HG03175 (cell line): ENCODE measurements at regions not wholly inside any gene's neighbourhood (a gene's known extent, or its start where the extent isn't known, plus 50 kb on each side); places are given as distances from the start of the nearest gene placed in this dataset.

Experiments used
- ATAC-seq: cut with Tn5 transposase; IDR thresholded peaks from one replicate; pipeline ENCODE4 v1.9.1; 2021; ENCODE audit warnings: mild to moderate bottlenecking, moderate library complexity; ENCODE audit not compliant: unreplicated experiment

DNA sequence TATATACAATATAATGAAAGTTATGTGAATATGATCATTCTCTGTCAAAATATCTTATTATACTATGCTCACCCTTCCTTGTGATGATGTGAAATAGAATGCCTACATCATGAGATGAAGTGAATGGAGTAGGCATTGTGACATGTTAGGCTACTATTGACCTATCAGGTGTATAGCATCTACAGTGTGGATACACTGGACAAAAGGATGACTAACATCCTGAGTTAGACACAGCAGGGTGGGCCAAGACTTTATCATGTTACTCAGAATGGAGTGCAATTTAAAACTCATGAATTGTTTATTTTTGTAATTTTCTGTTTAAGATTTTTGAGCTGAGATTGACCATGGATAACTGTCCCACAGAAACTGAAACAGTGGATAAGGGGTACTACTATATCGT is 53.4 kb upstream of the NAV3 start:
- no peak for ATAC-seq

DNA sequence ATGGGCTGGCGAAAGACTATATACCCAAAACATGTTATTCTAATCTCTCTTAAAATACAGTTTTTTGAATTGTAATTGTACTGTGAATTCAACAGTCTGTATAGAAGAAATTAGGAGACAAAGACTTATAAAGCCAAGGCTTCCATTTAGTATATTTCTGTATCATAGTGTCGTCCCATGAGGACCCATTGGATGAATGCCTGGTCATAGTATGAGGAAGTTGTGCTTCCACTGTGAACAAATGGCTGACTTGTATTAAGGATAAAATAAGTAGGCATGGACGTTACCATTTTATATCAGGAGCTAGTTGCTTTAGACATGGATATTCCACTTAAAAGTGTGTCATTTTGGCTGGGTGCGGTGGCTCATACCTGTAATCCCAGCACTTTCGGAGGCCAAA is 55.9 kb upstream of the NAV3 start:
- ATAC-seq = no peak

DNA sequence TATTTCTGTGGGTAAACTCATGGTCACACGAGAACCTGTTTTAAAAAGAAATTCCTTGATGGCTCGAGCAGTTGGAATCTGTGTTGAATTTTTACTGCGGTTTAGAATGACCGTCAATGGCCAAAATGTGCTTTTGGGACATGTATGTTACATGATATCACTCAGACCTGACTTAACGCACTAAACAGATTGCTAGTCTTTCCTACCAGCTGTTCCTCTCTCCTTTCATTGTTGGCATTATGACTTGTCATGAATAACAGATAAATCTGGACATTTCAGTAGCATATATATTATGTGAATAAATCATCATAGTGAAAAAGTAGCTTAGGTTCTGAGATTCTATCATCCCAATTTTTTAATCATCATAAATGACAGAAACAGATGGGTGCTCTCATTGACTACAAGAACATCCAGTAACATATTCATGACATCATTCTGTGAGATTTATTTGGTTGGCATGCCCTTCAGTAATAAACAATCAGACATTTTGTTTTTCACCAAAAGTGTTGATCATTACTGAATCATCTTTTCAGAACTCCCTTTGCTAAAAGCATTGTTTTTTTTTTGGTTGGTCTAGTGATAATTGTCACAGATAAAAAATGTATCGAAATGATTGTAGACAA is 57.9 kb upstream of the NAV3 start:
- ATAC-seq = no peak

DNA sequence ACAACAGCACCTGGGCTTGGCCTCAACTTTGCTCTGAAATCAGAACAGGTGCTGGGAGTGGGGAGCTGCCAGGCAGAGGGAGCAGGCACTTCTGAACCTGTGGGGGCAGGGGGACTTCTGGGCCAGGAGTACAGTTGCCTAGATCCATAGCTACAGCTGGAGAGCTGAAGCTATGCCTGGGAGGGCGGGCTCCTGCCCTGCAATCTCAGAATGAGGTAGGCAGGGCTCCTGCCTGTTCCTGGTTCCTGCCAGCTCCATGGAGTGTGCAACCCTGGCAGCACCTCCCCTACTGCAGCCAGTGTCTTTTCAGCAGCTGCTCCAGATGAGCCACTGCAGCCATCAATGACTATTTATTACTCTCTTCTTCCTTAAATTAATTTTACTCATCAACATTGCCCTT is 62.1 kb upstream of the NAV3 start:
- ATAC-seq = no peak

DNA sequence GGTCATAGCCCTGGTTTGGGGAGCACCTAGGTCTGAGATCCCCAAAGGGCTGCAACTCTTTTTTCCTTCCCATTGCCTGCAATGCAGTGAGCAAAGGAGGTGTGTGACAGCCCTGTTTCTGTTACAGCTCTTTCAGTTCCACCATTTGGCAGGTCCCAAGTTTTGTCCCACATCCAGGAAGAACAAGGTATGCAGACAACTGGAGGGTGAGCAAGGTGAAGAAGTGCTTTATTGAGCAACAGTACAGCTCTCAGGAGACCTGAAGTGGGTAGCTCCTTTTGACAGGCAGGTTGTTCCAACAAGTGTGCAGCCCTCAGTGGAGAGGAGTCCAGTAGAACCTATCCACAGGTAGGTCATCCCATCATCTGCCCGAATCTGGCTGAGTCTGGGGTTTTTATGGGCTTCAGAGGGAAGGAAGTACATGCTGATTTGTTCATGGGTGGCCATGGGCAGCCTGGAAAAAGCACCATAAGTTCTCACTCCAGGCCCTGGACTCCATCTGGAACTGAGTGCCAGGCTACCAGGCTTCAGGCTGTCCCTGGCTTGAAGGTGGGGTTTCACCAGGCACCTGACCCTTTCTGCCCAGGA is 62.8 kb upstream of the NAV3 start:
- no peak for ATAC-seq

DNA sequence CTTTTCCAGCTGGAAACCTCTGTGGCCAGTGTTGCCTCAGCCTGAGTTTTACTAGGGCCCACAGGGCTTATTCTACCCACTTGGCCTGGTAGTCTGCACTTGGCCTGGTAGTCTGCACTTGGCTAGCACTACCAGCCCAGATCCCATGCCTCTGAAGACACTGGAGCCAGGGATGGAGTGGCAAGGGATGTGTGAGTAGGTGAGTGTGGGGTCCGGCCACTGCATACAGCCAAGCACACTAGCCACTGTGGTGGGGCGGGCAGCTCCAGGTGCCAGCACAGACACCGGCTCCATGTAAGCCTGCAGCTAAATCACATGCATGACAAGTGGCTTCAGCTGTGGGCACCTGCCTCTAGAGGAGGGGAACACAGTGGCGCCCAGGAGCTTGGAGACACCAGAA is 63.4 kb upstream of the NAV3 start:
- ATAC-seq = no peak

DNA sequence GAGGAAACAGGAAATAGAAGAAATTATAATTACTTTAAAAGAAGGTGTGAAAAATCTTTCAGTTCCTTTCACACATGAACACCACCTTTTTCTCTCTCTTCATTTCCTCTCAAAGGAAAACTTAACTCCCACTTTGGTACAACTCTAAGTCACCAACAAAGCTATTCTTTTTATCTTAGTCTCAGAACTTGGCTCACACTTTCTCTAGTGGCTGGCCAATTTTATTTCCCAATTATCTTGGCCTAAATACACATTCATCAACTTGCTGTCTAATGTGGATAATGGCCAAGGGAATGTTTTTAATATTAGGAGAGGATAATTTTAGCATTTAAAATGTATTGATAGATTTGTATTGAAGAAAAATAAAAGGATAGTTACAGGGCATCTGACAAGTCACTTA is 64.5 kb upstream of the NAV3 start:
- ATAC-seq = no peak

DNA sequence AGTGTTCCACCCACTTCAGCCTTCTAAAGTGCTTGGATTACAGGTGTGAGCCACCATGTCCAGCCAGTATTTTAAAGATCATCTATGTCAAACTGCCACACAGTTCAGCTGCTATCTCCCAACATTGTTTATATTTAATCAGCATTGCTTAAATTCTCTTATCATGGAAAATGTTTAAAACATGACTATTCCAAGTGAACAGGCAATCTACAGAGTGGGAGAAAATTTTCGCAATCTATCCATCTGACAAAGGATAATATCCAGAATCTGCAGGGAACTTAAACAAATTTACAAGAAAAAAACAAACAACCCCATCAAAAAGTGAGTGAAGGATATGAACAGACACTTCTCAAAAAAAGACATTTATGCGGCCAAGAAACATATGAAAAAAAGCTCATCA is 69.4 kb upstream of the NAV3 start:
- ATAC-seq = no peak

DNA sequence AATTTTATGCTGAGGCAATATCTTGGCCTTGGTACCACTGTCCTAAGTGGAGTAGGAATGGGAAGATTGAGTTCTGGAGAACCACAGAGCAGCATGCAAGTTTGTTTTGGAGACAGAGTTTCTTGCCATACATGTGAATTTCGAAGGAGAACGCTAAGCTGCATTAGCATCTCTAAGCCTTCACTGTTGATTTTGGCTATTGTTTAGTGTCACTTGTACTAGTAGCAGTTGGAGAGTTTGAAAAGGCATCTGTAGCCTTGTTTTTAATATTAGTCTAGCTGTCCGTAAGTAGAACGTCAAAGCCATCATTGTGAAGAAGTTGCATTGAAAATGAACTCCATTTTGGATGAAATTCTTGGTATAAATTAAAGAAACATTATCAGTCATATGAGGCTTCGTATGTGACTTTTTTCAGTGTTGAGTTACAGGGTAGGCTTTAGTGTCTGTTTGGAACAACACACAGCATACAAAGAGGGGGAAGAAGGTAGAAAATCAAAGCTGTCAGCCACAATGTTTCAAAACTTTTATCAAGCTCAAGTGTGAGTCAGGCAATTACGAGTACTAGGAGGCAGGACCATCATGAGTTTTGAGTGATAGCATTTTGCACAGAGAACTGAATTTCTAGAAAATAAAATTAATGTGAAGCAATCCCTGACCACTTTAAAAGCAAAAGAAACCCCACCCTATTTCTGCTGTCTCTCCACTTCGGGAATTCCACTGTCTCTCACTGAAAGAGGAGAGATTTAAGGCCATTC is 70.2 kb upstream of the NAV3 start:
- no peak for ATAC-seq

DNA sequence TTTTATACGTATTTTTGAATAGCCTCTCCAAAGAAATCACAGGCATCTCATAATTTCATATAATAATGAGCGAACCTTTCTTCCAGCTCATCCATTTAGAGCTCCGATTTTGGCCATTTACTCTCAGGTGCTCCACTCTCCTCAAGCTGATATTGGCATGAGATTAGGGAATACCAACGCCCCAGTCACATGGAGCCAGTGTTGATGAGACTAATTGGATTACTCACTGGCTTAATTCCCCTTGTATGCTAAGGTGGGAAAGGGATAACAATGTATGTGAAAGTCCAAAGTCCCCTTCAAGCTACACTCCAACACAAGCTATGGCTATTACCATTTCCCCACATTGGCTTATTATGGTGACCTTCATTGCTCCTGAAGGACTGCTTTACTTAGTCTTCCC is 76.6 kb upstream of the NAV3 start:
- ATAC-seq = no peak

DNA sequence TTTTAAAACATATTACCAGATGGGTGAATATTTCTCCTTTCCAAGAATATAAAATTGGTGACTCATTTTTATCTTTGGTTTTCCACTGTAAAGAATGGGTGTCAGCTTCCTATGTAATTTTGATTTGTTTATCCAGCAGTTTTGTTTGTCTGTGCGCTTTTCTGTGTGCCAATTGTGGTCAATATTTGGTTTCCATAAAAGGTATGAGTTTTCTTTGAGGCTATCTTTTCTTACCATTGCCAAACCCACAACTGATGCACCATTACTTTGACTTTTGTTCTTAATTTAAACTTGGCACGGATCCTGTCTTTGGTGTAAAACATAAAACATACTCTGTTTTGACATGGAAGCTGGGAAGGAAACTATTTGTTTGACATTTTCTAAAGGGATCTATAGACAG is 78.8 kb upstream of the NAV3 start:
- no peak for ATAC-seq

DNA sequence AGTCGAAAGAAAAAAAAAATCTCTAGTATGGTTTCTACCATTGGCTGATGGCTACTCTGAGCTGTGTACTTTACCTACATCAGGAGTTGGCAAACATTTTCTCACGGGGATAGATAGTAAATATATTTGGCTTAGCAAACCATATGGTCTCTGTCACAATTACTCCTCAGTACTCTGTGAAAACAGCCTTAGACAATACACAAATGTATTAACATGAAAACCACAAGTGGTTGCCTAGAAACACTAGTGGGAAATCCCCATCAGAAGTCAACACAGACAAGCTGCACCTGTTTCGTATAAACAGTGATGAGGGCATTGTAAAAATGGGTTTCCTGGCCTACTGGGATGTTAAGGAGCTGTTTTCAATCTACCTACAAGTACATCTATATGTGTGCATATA is 84.6 kb upstream of the NAV3 start:
- ATAC-seq = peak; percentile 99

DNA sequence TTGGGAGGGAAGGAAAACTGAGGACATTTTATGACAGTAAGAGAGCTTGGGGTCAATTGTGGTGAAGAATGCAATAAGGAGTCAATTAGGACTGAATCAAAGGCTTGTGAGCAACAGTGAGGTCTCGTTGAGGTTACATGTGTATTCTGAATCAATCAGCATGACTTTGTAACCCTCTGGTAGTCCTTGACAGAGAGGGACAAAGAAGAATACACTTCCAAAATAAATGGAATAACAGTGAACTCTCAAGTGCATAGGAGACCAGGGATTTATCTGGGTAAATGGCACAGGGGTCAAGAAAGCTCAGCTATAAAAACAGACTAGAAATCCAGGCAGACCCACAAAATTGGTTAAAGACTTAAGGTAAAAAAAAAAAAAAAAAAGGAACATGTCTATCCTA is 85.1 kb upstream of the NAV3 start:
- ATAC-seq = no peak

DNA sequence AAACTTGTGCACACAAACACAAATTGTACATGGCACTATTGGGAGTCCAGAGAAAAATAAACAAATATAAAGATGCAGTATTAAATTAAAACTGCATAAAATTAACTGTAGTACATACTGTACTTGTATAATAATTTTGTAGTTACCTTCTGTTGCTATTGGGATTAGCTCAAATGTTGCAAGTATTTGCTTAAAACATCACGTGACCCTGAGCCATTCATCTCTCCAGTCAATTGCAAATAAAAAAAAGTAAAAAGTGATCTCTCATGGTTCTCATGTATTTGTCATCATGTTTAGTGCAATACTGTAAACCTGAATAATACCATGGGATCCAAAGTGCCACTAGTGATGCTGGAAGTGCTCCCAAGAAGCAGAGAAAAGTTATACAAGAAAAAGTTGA is 88.1 kb upstream of the NAV3 start:
- ATAC-seq = no peak

DNA sequence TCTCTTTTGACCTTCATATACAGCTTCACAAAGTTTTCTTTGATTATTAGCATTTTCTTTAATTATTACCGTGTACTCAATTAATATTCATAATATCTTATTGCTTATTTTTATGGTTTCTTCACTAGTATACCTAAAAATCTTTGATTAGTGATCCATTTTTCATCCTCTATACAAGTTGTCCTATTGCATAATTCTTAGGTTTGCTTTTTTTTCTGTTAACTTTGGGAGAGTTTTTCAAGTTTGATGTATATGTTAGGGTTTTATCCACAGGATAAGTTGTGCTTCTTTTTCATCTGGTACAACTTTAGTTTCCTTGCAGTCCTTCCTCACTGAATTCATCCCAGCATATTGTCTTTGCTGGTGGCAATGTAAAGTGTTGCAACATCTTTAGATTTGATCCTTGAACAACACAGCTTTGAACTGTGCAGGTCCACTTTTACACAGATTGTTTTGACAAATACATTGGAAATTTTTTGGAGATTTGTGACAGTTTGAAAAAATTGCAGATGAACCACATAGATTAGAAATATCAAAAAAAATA is 88.6 kb upstream of the NAV3 start:
- no peak for ATAC-seq

DNA sequence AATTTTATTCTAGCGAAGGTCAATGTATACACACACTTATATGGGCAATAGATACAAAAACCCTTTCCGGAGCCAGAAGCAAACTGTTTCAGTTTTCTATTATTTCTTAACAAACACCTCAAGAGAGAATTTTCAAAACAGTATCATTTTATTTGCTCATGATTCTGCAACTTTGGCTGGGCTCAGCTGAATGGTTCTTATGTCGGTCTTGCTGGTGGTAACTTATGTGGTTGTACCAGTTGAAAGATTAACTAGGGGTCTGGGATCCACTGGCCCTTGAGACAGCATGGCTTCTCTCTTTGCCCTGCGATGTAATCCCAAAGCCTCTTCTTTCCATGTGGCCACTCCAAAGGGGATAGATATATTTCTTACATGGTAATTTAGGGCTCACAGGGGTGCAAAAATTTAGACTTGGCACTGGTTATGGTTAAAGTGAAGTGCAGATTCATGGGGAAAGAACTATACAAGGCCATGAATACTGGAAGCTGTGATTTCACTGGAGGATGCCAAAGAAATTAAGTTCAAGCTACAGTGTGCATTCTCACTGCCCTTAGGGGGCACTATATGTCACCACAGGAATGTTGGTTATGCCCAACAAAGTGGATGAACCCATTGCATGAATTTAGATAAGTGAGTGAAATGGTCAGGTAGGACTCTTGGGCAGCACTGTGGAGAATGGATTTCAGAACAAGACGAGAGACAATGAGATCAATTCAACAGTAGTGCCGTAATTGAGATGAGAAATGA is 94.3 kb upstream of the NAV3 start:
- no peak for ATAC-seq

DNA sequence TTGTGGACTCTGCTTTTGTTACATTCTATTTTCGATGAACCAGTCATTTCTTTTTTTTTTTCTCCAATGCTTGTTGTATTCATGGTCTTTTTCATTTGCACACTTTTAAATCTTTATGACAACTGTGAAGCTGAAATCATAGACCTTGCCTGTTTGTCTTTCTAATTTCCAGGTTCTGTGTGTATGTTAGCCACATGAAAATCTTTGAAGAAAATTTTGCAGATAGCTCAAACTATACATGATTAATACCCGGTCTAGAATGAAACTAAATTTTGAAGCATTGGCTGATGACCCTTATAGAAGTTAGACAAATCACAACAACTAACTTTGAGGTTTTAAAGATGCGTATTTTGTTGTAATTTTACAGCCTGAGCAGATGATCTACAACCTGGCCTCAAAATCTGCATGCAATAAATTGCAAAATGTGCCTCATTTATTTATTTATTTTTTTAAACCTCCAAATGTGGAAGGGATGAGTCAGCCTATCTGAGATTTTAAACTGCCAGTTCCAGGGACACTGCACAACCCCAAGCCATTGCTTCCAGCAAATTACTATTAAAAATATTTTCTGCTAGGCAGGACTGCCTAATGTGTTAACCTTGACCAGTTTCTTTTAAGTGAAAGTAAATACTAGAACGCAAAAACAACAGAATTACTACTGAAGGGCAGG is 96.3 kb upstream of the NAV3 start:
- no peak for ATAC-seq

DNA sequence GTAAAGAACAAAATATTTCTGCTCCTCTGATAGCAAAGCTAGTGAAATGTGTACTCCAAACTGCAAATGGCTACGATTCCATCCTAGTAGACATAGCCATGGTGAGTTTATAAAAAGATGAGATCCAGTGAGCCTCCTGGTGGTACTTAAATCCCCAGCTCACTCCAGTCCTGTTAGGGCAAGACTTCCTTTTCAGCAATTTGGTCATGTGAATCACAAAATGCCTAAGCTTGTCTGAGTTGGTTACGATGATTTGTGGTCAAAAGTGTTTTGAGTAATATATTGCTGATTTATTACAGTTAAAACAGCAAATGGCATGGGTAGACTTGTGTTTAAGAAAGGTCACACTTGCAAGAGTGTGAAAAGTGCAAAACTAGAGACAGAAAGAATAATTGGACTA is 102.7 kb upstream of the NAV3 start:
- ATAC-seq = no peak

DNA sequence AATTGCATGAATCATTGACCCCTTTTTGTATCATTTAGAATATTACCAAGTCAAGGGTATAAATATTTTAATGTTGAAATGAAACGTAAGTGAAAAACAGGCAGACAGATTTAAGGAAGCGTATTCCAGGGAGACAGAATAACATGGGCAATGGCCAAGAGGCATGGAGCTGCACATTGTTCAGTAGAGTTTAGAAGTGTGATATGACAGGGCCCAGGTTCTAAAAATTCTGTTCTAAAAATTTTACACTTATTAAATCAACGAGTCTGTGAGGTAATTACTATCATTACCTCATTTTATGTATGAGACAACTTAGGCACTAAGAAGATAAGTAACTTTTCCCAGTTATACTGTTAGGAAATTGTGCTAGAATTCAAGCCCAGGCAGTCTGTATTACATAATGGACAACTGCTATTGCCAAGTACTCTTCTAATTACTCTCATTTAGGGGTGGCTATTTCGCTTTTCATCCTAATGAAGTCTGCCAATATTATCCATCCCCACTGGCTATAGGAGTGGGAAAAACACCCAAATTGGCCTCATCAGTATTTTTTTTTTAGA is 103.2 kb upstream of the NAV3 start:
- ATAC-seq = no peak

DNA sequence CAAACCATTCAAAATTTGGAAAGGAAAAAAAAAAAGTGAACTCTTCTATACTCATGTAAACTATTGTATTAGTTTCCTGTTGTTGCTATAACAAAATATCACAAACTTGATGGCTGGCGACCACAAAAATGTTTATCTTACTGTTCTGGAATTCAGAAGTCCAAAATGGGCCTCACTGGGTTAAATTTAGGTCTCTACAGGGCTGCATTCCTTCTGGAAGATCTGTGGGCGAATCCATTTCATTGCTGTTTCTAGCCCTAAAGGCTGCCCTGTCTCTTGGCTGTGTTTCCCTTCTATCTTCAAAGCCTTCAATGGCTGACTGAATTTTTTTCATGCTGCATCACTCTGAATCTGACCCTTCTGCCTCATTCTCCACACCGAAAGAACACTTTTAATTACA is 105.1 kb upstream of the NAV3 start:
- ATAC-seq = no peak
